CD4-positive, alpha-beta T cell treated with Interleukin-17A for 1 hour (primary cell): ENCODE measurements at regions not wholly inside any gene's neighbourhood (a gene's known extent, or its start where the extent isn't known, plus 50 kb on each side); places are given as distances from the start of the nearest gene placed in this dataset.
"Not testable (repeated sequence)": the region's sequence is repeated elsewhere in the genome, so short reads cannot be mapped to it uniquely, and the experiment has no call there.

Experiments
- DNase-seq: peaks from one replicate; pipeline ENCODE4 v3.0.0-alpha.2; 2020

DNA sequence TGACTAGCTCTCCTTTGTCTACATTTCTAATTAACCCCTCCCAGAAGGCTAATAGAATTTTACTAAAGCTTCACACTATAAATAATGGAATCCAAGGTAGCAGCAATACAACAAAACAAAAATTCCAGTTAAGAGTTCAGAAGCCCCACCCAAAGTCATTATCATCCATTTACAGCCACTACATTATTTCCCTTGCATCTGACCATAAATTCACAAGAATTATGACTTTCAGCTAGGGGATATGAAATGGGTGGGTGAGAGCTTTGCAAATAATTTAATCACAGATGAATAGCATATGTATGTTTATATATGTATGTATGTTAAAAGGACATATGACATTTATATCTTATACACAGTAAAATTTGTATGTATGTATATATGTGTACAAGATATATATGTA, 65.3 kb upstream of the PTGDR start:
- DNase-seq = no peak

DNA sequence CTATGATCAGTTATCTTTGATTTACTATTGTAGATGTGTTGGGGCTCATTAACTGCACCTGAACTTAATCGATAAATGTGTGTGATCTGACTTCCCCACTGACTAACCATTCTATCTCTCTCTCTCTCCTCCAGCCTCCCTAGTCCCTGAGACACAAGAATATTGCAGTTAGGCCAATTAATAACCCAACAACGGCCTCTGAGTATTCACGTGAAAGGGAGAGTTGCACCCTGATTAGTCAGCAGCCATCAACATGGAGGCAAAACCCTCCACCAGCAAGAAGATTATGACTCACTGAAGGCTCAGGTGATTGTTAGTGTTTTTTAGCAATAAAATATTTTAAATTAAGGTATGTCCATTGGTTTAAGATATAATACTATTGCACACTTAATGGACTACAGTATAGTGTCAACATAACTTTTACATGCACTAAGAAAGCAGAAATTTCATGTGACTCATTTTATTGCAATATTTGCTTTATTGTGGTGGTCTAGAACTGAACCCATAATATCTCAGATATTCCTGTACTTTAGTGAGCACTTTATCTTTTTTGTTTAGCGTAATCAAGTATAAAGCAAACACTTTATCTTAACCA, 77.1 kb upstream of the PTGDR start:
- no peak for DNase-seq

DNA sequence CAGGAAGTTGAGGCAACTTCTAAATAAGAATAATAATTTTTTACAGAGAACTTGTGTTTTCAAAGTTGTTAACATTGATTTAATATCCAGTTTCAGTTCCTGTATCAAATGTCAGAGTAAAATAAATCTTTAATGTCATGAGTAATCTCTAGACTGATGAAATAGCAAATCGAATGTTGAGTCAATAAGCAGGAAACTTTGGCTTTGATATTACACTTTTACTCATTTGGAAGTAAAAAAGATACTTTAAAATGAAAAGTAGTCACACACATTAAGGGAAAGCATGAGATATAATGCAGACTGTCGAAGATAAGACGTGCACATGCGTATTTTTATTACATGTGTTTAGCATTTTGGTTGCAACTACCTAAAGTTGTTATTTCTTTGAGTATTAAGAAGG, 78.2 kb upstream of the PTGDR start:
- DNase-seq = no peak

DNA sequence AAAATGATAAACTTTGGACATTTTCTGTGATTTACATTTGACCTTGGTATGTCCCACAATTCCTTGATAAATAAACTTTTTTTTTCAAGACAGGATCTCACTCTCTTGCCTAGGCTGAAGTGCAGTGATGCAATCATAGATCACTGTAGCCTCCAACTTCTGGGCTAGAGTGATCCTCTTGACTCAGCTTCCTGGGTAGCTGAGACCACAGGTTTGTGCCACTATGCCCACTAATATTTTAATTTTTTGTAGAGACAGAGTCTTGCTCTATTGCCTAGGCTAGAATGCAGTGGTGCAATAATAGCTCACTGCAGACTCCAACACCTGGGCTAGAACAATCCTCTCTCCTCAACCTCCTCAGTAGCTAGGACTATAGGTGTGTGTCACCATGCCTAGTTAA, 79.1 kb upstream of the PTGDR start:
- no peak for DNase-seq

DNA sequence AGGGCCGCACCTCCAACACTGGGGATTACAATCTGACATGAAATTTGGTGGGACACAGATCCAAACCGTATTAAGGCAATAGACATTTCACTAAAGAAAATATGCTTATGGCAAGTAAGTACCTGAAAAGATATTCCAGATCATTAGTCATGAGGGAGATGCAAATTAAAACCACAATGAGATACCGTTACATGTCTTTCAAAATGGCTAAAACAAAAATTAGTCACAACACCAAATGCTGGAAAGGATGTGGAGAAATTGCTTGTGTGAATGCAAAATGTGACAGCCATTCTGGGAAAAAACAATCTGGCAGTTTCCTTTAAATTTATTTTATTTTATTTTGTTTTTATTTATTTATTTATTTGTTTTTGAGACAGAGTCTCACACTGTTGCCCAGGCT, 82.3 kb upstream of the PTGDR start:
- no peak for DNase-seq

DNA sequence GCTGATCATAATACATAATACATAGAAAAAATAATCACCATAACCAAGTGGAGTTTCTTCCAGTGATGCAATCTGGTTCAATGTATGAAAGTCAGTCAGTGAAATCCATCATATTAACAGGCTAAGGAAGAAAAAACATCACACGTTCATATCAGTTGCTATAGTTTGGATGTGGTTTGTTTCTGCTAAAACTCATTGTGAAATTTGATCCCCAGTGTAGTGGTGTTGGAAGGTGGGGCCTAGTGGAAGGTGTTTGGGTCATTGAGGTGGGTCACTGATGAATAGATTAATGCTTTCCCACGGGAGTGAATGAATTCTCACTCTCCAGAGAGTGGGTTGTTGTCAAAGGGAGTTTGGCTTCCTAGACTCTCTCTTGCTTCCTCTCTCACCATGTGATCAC, 84.6 kb upstream of the PTGDR start:
- DNase-seq = no peak

DNA sequence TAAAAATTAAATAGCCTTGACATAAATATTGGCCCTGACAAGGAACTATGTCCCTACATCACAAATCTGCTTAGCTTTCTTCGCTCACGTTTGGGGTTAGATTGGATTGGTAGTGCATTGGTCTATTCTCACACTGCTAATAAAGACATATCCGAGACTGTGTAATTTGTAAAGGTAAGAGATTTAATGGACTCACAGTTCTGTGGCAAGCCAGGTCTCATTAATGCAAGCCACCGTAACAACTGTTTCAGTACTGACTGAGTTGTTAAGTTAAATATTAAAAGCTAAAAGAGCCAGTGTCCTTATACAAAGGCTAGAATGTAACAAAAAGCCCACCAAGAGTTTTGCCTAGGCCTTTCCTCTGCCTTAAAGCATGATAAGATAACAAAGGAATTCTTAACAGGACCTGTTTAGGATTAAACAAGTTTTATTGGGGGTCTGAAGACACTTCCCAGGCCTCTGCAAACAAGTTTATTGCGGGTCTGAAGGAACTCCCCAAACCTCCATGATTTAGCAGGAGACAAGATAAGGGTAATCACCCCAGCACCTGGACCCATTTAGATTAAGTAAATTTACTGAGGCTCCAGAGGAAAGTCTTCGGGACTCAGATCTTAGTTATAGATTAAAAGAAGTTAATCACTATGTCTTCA, 88.2 kb upstream of the PTGDR start:
- DNase-seq = no peak

DNA sequence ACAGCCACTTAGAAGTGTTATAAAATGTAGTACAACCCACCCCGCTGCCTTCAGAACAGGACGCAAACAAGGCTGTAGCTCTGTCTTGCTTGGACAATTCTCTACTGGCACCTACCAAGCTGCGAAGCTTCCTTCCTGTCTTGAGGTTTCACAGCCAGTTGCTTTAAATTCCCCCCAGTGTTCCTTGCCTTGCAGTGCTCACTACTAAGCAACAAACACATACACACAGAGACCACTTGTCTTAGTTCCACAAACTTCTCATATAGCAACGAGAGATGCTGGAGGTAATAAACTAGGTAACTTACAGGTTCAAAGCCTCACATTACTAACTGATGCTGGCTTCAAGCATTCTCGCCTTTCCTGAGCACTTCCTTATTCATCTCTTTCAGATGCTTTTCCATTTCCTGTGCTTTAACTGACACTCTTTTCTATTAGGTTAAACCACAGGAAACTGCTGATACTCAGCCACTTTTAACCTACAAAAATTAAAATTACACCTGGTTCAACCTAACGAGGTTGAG, 91.5 kb upstream of the PTGDR start:
- peak; percentile 78 for DNase-seq

DNA sequence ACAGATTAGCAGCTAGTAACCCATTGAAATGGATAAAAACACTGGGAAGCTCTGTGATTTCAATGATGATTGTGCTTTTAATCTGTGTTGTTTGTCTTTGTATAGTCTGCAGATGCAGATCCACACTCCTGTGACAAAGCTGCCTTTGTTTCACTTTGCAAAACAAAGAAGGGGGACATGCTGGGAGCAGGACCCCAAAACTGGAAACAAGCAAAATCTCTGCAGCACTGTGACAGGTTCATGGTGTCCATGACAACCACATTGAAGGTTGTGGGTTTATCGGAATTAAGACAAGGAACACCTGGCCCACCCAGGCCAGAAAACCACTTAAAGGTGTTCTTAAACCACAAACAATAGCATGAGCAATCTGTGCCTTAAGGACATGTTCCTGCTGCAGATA, 95.6 kb upstream of the PTGDR start:
- peak; percentile 13 for DNase-seq

DNA sequence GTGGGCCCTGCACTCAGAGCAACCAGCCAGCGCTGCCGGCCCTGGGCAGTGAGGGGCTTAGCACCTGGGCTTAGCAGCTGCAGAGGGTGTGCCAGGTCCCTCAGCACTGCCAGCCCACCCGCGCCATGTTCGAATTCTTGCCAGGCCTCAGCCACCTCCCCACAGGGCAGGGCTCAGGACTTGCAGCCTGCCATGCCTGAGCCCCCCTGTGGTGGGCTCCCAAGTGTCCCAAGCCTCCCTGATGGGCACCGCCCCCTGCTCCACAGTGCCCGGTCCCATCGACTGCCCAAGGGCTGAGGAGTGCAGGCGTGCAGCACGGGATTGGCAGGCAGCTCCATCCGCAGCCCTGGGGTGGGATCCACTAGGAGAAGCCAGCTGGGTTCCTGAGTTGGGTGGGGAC, 98.0 kb upstream of the NID2 start:
- DNase-seq = no peak

DNA sequence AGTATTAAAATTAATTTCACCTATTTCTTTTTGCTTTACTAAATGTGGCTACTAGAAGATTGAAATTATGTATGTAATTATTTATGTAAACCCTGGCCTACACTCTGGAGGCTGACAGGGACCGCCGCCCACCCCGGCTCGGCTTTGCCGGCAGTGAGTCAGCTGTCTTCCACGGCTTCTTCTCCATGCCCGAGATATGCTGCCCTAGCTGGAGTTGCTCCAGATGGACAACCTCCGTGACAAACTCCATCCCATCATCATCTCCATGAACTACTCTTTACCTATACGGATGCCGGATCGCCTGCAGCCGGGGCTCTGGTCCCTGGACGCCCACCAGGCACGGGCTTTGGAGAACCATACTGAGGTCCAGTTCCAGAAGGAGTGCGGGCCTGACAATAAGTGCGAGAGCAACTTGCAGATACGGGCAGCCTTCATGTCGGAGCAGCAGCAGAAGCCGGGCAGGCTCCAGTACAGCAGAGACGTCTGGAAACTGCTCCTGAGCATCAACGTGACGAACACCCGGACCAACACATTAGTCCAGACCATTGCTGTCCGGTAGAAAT, 86.9 kb upstream of the NID2 start:
- DNase-seq = no peak

DNA sequence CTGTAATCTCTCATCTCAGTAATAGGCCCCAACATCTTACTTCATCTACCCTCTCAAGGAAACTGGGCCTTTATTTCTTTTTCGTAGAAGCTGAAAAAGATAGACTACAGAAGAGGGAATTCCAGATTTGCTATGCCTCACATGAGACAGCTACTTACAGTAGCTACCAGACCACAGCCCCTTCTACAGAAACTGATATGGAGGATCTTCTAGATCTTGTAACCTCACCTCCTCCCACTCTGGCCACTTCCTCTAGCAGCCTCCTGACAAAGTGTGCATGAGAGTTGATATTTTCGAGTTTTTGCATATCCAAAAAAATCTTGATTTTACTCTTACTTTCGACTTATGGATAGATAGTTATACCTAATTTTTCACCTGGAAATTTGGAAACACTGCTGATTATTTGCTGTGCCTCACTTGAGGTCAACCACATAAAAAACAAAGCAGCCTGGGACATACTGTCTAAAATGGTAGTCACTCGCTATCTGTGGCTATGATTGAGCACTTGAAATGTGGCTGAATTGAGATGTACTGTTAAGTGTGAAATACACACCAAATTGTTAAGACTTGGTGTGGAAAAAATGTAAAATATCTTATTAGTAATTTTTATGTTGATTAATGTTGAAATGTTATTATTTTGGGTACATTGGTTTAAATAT, 86.3 kb upstream of the NID2 start:
- DNase-seq = peak; percentile 34

DNA sequence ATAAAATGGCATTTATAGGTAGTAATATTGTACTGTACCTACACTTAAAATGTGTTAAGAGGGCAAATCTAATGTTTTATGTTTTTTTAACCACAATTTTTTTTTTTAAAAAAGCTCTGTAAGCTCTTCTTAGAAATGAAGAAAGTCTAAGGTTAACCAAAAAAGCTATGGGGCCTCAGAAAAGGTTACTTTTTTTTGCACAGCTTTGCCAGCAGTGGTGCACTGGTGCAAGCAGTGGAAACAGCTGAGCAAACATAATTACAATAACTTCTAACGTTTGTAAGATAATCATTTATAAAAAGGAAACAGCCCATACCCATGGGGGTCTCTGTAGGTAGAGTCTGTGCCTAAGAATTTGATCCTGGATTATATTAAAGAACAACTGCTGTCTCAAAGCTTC, 85.1 kb upstream of the NID2 start:
- peak; percentile 20 for DNase-seq

DNA sequence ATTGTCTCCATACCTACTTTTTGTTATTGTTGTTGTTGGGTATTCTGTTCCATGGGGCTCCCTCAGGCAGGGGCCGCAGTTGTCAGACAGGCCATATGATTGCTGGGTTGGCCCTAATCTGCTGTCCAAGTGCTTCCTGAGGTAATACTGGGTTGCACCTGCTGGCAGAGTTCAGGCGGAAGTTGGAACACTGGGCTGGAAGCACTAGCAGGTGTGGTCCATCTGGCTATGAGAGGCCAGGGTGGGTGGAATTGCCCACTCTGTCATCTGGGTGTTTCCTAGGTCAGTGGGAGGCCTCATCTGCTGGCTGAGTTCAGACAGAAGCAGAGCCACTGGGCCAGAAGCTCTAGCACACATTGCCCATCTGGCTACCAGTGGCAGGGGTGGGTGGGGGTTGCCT, 81.3 kb upstream of the NID2 start:
- no peak for DNase-seq

DNA sequence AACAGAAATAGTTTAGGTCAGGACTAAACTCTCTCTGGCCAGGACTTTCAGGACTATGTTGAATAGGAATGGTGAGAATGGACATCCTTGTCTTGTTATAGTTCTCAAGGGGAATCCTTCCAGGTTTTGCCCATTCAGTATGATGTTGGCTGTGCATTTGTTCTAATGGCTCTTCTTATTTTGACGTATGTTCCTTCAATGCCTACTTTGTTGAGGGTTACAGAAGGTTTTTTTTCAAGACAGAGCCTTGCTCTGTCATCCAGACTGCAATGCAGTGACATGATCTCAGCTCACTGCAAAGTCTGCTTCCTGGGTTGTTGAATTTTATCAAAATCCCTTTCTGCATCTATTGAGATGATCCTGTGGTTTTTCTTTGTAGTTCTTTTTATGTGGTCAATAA, 79.5 kb upstream of the NID2 start:
- no peak for DNase-seq

DNA sequence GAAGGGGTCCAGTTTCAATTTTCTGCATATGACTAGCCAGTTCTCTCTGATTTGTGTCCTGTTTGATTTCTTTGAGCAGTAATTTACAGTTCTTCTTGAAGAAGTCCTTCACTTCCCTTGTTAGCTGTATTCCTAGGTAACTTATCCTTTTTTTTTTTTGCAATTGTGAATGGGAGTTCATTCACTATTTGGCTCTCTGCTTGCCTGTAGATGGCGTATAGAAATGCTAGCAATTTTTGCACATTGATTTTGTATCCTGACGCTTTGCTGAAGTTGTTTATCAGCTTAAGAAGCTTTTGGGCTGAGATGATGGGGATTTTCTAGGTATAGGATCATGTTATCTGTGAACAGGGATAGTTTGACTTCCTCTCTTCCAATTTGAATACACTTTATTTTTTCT, 77.6 kb upstream of the NID2 start:
- DNase-seq = peak; percentile 19

DNA sequence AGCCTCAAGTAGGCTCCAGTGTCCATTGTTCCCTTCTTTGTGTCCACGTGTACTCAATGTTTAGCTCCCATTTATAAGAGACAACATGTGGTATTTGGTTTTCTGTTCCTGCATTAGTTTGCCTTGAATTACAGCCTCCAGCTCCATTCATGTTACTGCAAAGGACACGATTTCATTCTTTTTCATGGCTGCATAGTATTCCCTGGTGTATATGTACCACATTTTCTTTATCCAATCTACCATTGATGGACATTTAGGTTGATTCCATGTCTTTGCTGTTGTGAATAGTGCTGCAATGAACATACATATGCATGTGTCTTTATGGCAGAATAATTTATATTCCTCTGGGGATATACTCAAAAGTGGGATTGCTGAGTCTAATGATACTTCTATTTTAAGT, 75.2 kb upstream of the NID2 start:
- DNase-seq = not testable (repeated sequence)

DNA sequence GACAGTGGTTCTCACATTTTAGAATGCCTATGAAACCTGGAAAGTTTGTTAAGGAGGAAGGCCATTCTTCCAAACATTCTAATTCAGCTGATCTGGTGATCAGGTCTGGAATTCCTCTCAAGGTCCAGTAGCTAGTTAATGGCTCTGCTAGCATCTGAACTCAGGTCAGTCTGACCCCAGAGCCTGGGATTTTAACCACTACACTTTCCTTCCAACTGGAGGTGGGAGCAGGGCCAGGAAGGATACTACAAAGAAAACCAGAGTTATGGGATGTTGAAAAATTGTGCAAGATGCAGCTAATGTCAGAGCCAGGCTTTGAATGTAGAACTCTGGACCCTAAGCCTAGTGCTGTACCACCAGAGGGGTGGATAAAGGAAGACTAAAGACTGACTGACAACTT, 73.6 kb upstream of the NID2 start:
- no peak for DNase-seq

DNA sequence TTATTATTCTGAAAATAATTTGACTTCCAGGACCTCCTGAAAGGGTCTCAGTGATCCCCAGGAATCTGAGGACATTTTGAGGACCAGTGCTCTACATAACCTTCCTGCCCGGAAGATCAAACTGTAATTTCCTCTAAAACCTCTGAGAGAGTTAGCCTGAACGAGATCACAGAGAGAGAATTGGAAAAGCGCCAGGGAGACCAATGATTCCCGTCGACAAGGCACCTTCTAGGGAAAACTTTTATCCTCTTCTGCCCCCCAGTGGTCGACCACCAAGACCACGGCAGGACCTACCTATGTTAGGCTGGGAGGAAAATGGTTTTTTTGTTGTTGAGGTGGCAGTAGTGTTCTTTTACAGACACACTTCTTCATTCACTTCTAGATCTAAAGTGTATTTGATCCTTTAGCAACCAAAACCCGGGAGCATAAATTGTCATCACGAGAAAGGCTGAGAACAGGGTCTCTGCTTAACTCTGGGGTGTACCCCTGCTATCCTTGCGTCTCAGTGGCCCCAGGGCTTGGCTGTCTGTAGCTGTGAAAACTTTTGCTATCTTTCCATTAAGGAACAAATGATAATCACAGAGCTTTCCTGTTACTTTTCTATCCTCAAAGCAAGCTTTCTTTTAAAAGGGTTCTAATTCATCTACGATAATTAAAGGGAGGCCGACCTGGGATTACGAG, 62.9 kb upstream of the NID2 start:
- DNase-seq = peak; percentile 62

DNA sequence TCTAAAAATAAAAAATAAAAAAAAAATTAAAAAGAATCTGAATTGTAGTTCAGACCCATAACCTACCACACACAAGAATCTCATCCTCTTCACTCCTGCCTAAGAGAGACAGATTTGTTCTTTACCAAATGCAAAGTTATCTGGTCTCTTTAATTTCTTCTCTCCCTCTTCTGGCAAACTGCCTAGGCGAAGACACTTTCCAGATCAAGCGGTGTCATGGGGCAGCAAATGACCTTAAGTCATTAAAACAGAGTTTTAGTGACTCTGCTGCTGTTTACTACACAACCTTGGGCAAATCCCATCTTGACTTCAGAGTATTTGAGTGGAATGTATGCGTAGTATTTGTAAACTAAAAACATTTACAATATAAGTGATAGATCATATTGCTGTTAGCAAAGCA, 60.9 kb upstream of the NID2 start:
- DNase-seq = no peak

DNA sequence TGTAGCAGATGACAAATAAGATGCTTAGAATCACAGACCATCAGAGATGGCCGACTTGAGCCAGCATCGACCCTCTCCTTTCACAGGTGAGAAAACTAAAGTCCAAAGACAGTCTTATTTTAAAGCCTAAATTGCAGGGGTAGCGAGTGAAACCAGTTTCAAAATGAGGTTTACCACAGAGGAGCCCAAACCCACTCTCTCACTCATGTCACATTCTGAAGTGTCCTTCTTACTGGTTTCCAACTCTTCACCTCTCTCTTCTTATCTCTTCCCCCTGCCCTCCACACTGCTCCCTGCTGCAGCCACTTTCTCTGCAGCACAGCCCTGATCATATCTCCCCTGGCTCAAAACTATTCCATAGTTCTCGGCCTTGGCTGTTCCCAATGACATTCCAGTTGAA, 57.0 kb upstream of the NID2 start:
- DNase-seq = no peak

DNA sequence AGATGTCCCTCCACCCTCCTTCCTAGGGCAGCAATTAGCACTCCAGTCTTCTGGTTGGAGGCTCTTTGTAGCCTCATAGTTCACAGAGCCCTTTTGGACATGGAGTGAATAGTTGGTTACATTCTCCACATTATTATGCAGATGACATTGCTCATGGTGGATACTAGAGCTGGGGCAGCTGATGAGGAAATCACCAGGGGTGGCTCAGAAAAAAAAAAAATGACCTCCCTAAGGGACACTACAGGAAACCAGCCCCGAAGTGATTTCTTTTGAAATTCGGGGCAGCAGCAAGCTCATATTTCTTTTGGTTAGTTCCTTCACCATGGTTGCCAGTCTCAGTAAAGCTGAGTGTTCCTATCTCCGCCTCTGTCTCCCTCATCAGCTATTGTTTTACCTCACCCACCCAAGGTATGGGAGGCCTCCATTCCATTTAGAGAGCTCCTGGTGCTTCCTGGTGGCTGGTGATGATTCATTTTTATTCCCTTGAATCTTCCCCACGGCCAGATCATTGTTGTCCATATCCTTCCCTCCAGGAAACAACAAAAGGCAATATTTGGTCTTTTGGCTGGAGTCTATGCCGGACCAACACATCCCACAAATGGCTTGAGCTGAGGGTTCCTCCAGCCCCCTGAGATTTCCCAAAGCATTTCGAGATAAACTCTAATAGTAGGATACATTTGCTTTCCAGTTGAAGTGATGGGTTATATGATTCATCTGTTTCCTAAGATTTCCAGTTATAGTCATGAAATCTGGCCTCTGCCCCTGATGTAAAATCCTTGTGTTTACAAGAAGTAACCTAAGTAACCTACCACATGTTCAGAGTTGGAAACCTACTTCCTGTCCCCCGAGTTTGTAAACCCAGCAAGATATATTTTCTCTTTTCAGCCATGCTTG, 56.2 kb upstream of the NID2 start:
- peak; percentile 11 for DNase-seq

DNA sequence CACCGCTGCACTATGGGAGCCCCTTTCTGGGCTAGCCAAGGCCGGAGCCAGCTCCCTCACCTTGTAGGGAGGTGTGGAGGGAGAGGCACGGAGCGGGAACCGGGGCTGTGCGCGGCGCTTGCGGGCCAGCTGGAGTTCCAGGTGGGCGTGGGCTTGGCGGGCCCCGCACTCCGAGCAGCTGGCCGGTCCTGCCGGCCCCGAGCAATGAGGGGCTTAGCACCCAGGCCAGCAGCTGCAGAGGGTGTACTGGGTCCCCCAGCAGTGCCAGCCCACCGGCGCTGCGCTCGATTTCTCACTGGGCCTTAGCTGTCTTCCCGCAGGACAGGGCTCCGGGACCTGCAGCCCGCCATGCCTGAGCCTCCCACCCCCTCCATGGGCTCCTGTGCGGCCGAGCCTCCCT, 53.3 kb upstream of the NID2 start:
- not testable (repeated sequence) for DNase-seq
